Kidney (tissue), 13 donors: ENCODE measurements at regions not wholly inside any gene's neighbourhood (a gene's known extent, or its start where the extent isn't known, plus 50 kb on each side); places are given as distances from the start of the nearest gene placed in this dataset.
A peak's percentile ranks its signal among the peaks of the same experiment; 100 is the strongest.

Experiments used
- DNase-seq, 5 donors: peaks; one replicate each; pipeline ENCODE4 v3.0.0-alpha.2; 2013 to 2020
- FAIRE-seq: peaks from 2 replicates; lab custom pipeline; 2012; peaks lifted over from hg19 to GRCh38; lab: Jason Lieb, UNC
- H3K27ac ChIP-seq, 2 donors: one replicate each; pipeline ENCODE4 v1.7.0; 2013; ENCODE audit warnings: low read depth in 2 of 2, low read length in 2 of 2, inconsistent platforms in 1 of 2
- H3K27me3 ChIP-seq: one replicate; pipeline ENCODE4 v1.7.1; 2013; ENCODE audit warnings: low read length, inconsistent platforms; ENCODE audit not compliant: control insufficient read depth, insufficient read depth
- H3K36me3 ChIP-seq, 3 donors: one replicate each; pipeline versions ENCODE4 v1.7.0 to v1.7.1; 2013; ENCODE audit warnings: low read length in 3 of 3, control low read depth in 1 of 3, inconsistent platforms in 1 of 3; ENCODE audit not compliant: insufficient read depth in 3 of 3, control insufficient read depth in 2 of 3
- H3K4me1 ChIP-seq, 3 donors: one replicate each; pipeline versions ENCODE4 v1.7.0 to v1.7.1; 2013; ENCODE audit warnings: low read length in 3 of 3, inconsistent platforms in 1 of 3, low read depth in 1 of 3; ENCODE audit not compliant: control insufficient read depth in 2 of 3, insufficient read depth in 2 of 3
- H3K4me3 ChIP-seq, 3 donors: one replicate each; pipeline versions ENCODE4 v1.7.0 to v1.8.1; 2013; ENCODE audit warnings: low read length in 3 of 3, control low read depth in 1 of 3, inconsistent platforms in 1 of 3
- H3K9ac ChIP-seq, 3 donors: one replicate each; pipeline versions ENCODE4 v1.7.0 to v1.7.1; 2013; ENCODE audit warnings: low read length in 3 of 3, control low read depth in 1 of 3, inconsistent platforms in 1 of 3
- H3K9me3 ChIP-seq, 3 donors: one replicate each; pipeline versions ENCODE4 v1.7.0 to v1.7.1; 2013; ENCODE audit warnings: low read length in 3 of 3, control low read depth in 1 of 3, inconsistent platforms in 1 of 3; ENCODE audit not compliant: control insufficient read depth in 2 of 3, insufficient read depth in 1 of 3
- CTCF ChIP-seq: IDR thresholded peaks from 3 replicates; pipeline ENCODE4 v1.5.1; 2012; ENCODE audit warnings: mild to moderate bottlenecking, moderate library complexity, borderline replicate concordance; ENCODE audit not compliant: insufficient read depth; ENCODE audit errors: extremely low read depth
- intact Hi-C: fragments of 100-400 bp; cut with DNase I; formaldehyde crosslinking; loops from one replicate; pipeline ENCODE4 v1.11.1; 2022
- donor health status: control.
- donor health status: control.
- donor health status: control.
- donor health status: control.
- donor health status: control.
- donor health status: DM: yes; HTN: yes; CAD: no.
- donor health status: Normal renal cell carcinoma (clear cell type).

GRCh38 chr14:76974365-76974764 is 54.1 kb downstream of the IRF2BPL start:
- no peak for DNase-seq
- H3K4me1 ChIP-seq = peaks cover 0 to 4% (median 0%) of the 10 kb centered on the region in 3 donors
- H3K4me3 ChIP-seq = no peak overlapping the region
- no peaks in the 10 kb centered on the region for H3K9me3 ChIP-seq
- H3K27ac ChIP-seq = no peak overlapping the region
- FAIRE-seq = no peak
- TF ChIP-seq CTCF = no peak
- no peaks in the 10 kb centered on the region for H3K27me3 ChIP-seq
- H3K9ac ChIP-seq = no peak overlapping the region
- H3K36me3 ChIP-seq = no peaks in the 10 kb centered on the region
- intact Hi-C loops = no loop called here

GRCh38 chr14:76971549-76971948 is 57.0 kb downstream of the IRF2BPL start:
- H3K4me3 ChIP-seq = no peak overlapping the region
- H3K4me1 ChIP-seq = peaks cover 0 to 2% (median 0%) of the 10 kb centered on the region in 3 donors
- H3K36me3 ChIP-seq = no peaks in the 10 kb centered on the region
- H3K9me3 ChIP-seq = no peaks in the 10 kb centered on the region
- H3K27me3 ChIP-seq = no peaks in the 10 kb centered on the region
- TF ChIP-seq CTCF = no peak
- H3K27ac ChIP-seq = peak overlapping the region in 1 of 2 donors; percentile 65
- DNase-seq = no peak
- H3K9ac ChIP-seq = no peak overlapping the region
- intact Hi-C loops = no loop called here
- no peak for FAIRE-seq

- H3K27ac ChIP-seq = no peak overlapping the region
- H3K27me3 ChIP-seq = no peaks in the 10 kb centered on the region
- FAIRE-seq (no peak), DNase-seq (no peak)
- no peak overlapping the region for H3K9ac ChIP-seq
- H3K4me3 ChIP-seq = no peak overlapping the region
- no peak for TF ChIP-seq CTCF
- intact Hi-C loops = loop anchor here (10.0 kb wide), 1 partner anchor 46 kb away; no protein-coding TSS in a partner anchor
- peaks cover 0 to 3% (median 2%) of the 10 kb centered on the region in 3 donors for H3K4me1 ChIP-seq
- H3K9me3 ChIP-seq = no peaks in the 10 kb centered on the region
- no peaks in the 10 kb centered on the region for H3K36me3 ChIP-seq
These were observed 59.9 kb downstream of the IRF2BPL start for GRCh38 chr14:76968621-76969063.

GRCh38 chr14:76967788-76968187 is 60.7 kb downstream of the IRF2BPL start:
- intact Hi-C loops = loop anchor here (10.0 kb wide), 1 partner anchor 47 kb away; no protein-coding TSS in a partner anchor
- Histone ChIP-seq H3K9me3 (no peaks in the 10 kb centered on the region), H3K27ac (no peak overlapping the region), H3K4me3 (no peak overlapping the region), H3K4me1 (peaks cover 0 to 5% (median 3%) of the 10 kb centered on the region in 3 donors), H3K27me3 (no peaks in the 10 kb centered on the region), H3K36me3 (no peaks in the 10 kb centered on the region), H3K9ac (no peak overlapping the region)
- no peak for TF ChIP-seq CTCF
- no peak for FAIRE-seq
- DNase-seq = no peak
